ENCODE measurements at regions not wholly inside any gene's neighbourhood (a gene's known extent, or its start where the extent isn't known, plus 50 kb on each side); places are given as distances from the start of the nearest gene placed in this dataset.

DNA sequence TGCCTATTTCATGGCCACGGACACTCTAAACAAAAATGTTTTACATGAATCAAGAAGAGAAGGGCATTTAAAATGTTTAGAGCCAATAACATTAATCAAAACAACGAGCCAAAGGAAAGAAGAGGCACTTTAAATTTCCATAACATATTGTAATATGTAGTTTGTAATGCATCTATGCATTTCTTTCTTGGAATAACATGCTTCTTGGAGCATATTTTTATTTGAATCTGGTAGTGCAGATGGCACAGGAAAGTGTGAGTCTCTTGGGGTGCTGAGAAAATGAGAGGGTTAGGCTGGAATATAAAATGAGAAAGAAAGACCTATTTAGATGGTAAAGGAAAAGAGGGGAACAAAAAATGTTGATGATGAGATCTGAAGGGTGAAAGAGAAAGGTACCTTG is 305.4 kb downstream of the BTBD3 start:
- TF ChIP-seq, protein P1, sequence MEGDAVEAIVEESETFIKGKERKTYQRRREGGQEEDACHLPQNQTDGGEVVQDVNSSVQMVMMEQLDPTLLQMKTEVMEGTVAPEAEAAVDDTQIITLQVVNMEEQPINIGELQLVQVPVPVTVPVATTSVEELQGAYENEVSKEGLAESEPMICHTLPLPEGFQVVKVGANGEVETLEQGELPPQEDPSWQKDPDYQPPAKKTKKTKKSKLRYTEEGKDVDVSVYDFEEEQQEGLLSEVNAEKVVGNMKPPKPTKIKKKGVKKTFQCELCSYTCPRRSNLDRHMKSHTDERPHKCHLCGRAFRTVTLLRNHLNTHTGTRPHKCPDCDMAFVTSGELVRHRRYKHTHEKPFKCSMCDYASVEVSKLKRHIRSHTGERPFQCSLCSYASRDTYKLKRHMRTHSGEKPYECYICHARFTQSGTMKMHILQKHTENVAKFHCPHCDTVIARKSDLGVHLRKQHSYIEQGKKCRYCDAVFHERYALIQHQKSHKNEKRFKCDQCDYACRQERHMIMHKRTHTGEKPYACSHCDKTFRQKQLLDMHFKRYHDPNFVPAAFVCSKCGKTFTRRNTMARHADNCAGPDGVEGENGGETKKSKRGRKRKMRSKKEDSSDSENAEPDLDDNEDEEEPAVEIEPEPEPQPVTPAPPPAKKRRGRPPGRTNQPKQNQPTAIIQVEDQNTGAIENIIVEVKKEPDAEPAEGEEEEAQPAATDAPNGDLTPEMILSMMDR (IDR thresholded peaks at IDR 0.05): no peak
- no peak for TF ChIP-seq POLR2A (IDR thresholded peaks at IDR 0.05)
- no peak for TF ChIP-seq EP300 (IDR thresholded peaks at IDR 0.05)

All from tibial nerve (tissue), 4 donors.